IPS DF 19.7 (cell line): ENCODE measurements at regions not wholly inside any gene's neighbourhood (a gene's known extent, or its start where the extent isn't known, plus 50 kb on each side); places are given as distances from the start of the nearest gene placed in this dataset.
"Not testable (repeated sequence)": the region's sequence is repeated elsewhere in the genome, so short reads cannot be mapped to it uniquely, and the experiment has no call there.

Source experiments
- DNase-seq: peaks from one replicate; pipeline ENCODE4 v3.0.0-alpha.2; 2013; ENCODE audit warnings: low read depth, low spot score

GRCh38 chr12:9372202-9372601 lies 164.0 kb upstream of the PZP start:
- DNase-seq: no peak

GRCh38 chr12:9367828-9368227 lies 159.6 kb upstream of the PZP start:
- no peak for DNase-seq

GRCh38 chr12:9367201-9367600 lies 159.0 kb upstream of the PZP start:
- DNase-seq: no peak

- no peak for DNase-seq
Measured at GRCh38 chr12:9365296-9365695, 157.1 kb upstream of the PZP start.

- DNase-seq: peak; percentile 75
Measured at GRCh38 chr12:9364224-9365176, 156.3 kb upstream of the PZP start.

- DNase-seq: no peak
Measured at GRCh38 chr12:9363145-9363544, 154.9 kb upstream of the PZP start.

- no peak for DNase-seq
Measured at GRCh38 chr12:9361879-9362326, 153.7 kb upstream of the PZP start.

GRCh38 chr12:9354009-9354754 lies 146.0 kb upstream of the PZP start:
- DNase-seq: not testable (repeated sequence)

- DNase-seq: no peak
Measured at GRCh38 chr12:9351136-9351535, 142.9 kb upstream of the PZP start.

GRCh38 chr12:9349888-9350885 lies 142.0 kb upstream of the PZP start:
- DNase-seq: no peak

GRCh38 chr12:9348906-9349518 lies 140.8 kb upstream of the PZP start:
- no peak for DNase-seq

GRCh38 chr12:9347328-9348127 lies 139.3 kb upstream of the PZP start:
- no peak for DNase-seq

GRCh38 chr12:9346866-9347327 lies 138.7 kb upstream of the PZP start:
- DNase-seq: no peak

- no peak for DNase-seq
Measured at GRCh38 chr12:9345171-9345570, 137.0 kb upstream of the PZP start.

GRCh38 chr12:9344541-9344940 lies 136.3 kb upstream of the PZP start:
- DNase-seq: no peak

- DNase-seq: no peak
Measured at GRCh38 chr12:9343731-9344130, 135.5 kb upstream of the PZP start.

GRCh38 chr12:9342614-9343353 lies 134.6 kb upstream of the PZP start:
- no peak for DNase-seq

- no peak for DNase-seq
Measured at GRCh38 chr12:9341260-9341585, 133.0 kb upstream of the PZP start.

- DNase-seq: no peak
Measured at GRCh38 chr12:9340422-9341259, 132.4 kb upstream of the PZP start.
